Adrenal gland (tissue), 5 donors: ENCODE measurements at regions not wholly inside any gene's neighbourhood (a gene's known extent, or its start where the extent isn't known, plus 50 kb on each side); places are given as distances from the start of the nearest gene placed in this dataset.

Experiments
- CTCF ChIP-seq, 6 experiments: fragments of 450-650 bp in 4 of 6; fragments of 200-600 bp in 2 of 6; sonication (generic) in 1 of 6; IDR thresholded peaks; 1 replicate in 5 of 6; 2 replicates in 1 of 6; pipeline versions ENCODE4 v1.5.1 to v1.8.0; 2016 to 2021; ENCODE audit warnings: antibody characterized with exemption in 6 of 6, mild to moderate bottlenecking in 2 of 6, moderate library complexity in 1 of 6
- POLR2A ChIP-seq, 2 donors: fragments of 450-650 bp; IDR thresholded peaks; one replicate each; pipeline ENCODE4 v1.6.1; 2017; ENCODE audit warnings: antibody characterized with exemption in 2 of 2, mild to moderate bottlenecking in 2 of 2, moderate library complexity in 1 of 2
- donor health status: DM: no; HTN: no; CAD: no.

GRCh38 chr3:23656821-23657220 lies 148.9 kb upstream of the UBE2E1 start:
- TF ChIP-seq CTCF (IDR thresholded peaks at IDR 0.05) (no peak), POLR2A (IDR thresholded peaks at IDR 0.05) (no peak)
